ENCODE measurements at regions not wholly inside any gene's neighbourhood (a gene's known extent, or its start where the extent isn't known, plus 50 kb on each side); places are given as distances from the start of the nearest gene placed in this dataset.

DNA sequence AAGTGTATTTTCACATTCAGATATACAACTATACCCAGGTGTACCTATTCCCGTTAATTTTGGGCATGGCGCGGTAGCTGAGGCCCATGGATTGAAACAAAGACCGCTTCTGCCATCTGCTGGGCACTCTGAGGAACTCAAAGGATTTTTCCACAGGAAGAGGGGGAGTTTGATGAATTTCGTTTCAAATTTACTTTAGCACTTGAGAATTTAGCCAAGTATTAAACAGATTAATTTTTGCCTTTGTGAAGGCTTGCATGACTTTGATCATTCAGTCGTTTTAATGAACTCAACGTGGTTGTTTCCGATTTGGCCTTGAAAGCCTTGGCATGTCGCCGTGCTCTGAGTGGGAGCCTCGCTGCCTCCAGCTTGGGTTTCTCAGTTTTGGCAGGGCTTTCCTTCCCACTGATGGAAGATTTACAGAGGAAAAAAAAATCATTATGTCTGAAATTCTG, 153.2 kb upstream of the DDHD1 start:
- no peak overlapping the region for H3K27ac ChIP-seq (ENCODE audit: low read depth, low read length)
- H3K23ac ChIP-seq (ENCODE audit: low read length), result no peak overlapping the region
- H2BK12ac ChIP-seq (ENCODE audit: low read length), result no peak overlapping the region
- no peaks in the 10 kb centered on the region for H3K27me3 ChIP-seq (ENCODE audit: insufficient read depth, low read length)
- H3K79me2 ChIP-seq (ENCODE audit: control insufficient read depth, insufficient read depth, low read length, poor library complexity), result no peaks in the 10 kb centered on the region
- no peak overlapping the region for H3K14ac ChIP-seq (ENCODE audit: low read length)
- no peak overlapping the region for H2AK5ac ChIP-seq (ENCODE audit: low read length)
- no peaks in the 10 kb centered on the region for H3K4me1 ChIP-seq (ENCODE audit: control insufficient read depth in 1 of 2, insufficient read depth in 2 of 2, low read length in 2 of 2)
- H4K91ac ChIP-seq (ENCODE audit: low read depth, low read length), result no peak overlapping the region
- DNase-seq, result peak; percentile 36 to 72
- no CpG with 5 or more reads among the region's 11 CpGs for WGBS (ENCODE audit: extremely low coverage, insufficient coverage, insufficient read length)
- no peaks in the 10 kb centered on the region for H3K36me3 ChIP-seq (ENCODE audit: control insufficient read depth in 1 of 2, insufficient read depth in 2 of 2, low read length in 2 of 2)
- no peak overlapping the region for H3K18ac ChIP-seq (ENCODE audit: low read length)
- H2BK5ac ChIP-seq (ENCODE audit: low read depth, low read length, poor library complexity), result no peak overlapping the region
- no peaks in the 10 kb centered on the region for H3K9me3 ChIP-seq (ENCODE audit: insufficient read depth, low read depth, low read length)
- no peak overlapping the region for H3K4me2 ChIP-seq (ENCODE audit: low read length)
- H3K79me1 ChIP-seq (ENCODE audit: low read length), result no peaks in the 10 kb centered on the region
- H3K9ac ChIP-seq (ENCODE audit: low read length), result no peak overlapping the region
- H2AFZ ChIP-seq (ENCODE audit: insufficient read depth, low read length, poor library complexity), result no peak overlapping the region
- no peak overlapping the region for H4K8ac ChIP-seq (ENCODE audit: low read depth, low read length)
- no peak overlapping the region for H3K4me3 ChIP-seq (ENCODE audit: low read depth, low read length)
- H4K12ac ChIP-seq (ENCODE audit: low read depth, low read length), result no peak overlapping the region
- no peak overlapping the region for H2BK120ac ChIP-seq (ENCODE audit: insufficient read depth, low read length, poor library complexity)
- H3K4ac ChIP-seq (ENCODE audit: low read depth, low read length), result no peak overlapping the region

GRCh38 chr14:53304726-53305381, 151.7 kb upstream of the DDHD1 start:
- no peaks in the 10 kb centered on the region for H3K9me3 ChIP-seq (ENCODE audit: insufficient read depth, low read depth, low read length)
- H3K9ac ChIP-seq (ENCODE audit: low read length), result no peak overlapping the region
- no peak overlapping the region for H2BK5ac ChIP-seq (ENCODE audit: low read depth, low read length, poor library complexity)
- no peak overlapping the region for H2AFZ ChIP-seq (ENCODE audit: insufficient read depth, low read length, poor library complexity)
- H3K4me3 ChIP-seq (ENCODE audit: low read depth, low read length), result no peak overlapping the region
- no peak overlapping the region for H4K8ac ChIP-seq (ENCODE audit: low read depth, low read length)
- no peak overlapping the region for H4K12ac ChIP-seq (ENCODE audit: low read depth, low read length)
- no peaks in the 10 kb centered on the region for H3K27me3 ChIP-seq (ENCODE audit: insufficient read depth, low read length)
- no peak overlapping the region for H3K14ac ChIP-seq (ENCODE audit: low read length)
- no peak overlapping the region for H3K4me2 ChIP-seq (ENCODE audit: low read length)
- no CpG with 5 or more reads among the region's 3 CpGs for WGBS (ENCODE audit: extremely low coverage, insufficient coverage, insufficient read length)
- no peak overlapping the region for H2BK12ac ChIP-seq (ENCODE audit: low read length)
- H3K27ac ChIP-seq (ENCODE audit: low read depth, low read length), result no peak overlapping the region
- H3K23ac ChIP-seq (ENCODE audit: low read length), result no peak overlapping the region
- no peak overlapping the region for H2BK120ac ChIP-seq (ENCODE audit: insufficient read depth, low read length, poor library complexity)
- H3K4me1 ChIP-seq (ENCODE audit: control insufficient read depth in 1 of 2, insufficient read depth in 2 of 2, low read length in 2 of 2), result no peaks in the 10 kb centered on the region
- no peak overlapping the region for H3K18ac ChIP-seq (ENCODE audit: low read length)
- H3K36me3 ChIP-seq (ENCODE audit: control insufficient read depth in 1 of 2, insufficient read depth in 2 of 2, low read length in 2 of 2), result no peaks in the 10 kb centered on the region
- H2AK5ac ChIP-seq (ENCODE audit: low read length), result no peak overlapping the region
- no peak overlapping the region for H3K4ac ChIP-seq (ENCODE audit: low read depth, low read length)
- no peak for DNase-seq
- H4K91ac ChIP-seq (ENCODE audit: low read depth, low read length), result no peak overlapping the region
- no peaks in the 10 kb centered on the region for H3K79me1 ChIP-seq (ENCODE audit: low read length)
- H3K79me2 ChIP-seq (ENCODE audit: control insufficient read depth, insufficient read depth, low read length, poor library complexity), result no peaks in the 10 kb centered on the region

DNA sequence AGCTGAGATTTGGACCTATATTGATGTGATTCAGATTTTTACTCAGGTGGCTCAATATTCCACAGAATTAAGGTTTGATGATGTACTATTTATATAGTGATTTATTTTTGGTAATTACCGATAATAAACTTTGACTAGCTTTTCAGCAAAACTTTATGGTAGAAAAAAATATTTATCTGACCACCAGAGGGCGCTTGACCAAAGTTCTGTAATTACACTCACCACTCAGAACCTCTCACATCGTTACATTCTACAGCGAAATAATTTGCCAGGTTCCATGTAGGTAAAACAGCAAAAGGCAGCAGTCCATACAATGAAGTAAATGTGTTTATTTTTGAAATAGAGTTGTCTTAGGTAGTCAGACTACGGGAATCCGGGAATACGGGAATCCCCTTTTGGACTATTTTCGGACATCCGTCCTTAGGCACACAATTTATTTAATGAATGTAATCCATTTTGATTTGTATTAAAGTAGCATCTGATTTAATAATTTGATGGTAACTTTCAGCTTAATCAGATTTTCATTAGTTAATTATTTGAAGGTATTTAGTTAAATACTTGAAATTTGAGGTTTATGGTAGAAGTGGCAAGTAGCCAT, 143.0 kb upstream of the DDHD1 start:
- Histone ChIP-seq H3K79me1 (ENCODE audit: low read length) (no peaks in the 10 kb centered on the region), H4K12ac (ENCODE audit: low read depth, low read length) (no peak overlapping the region), H3K4ac (ENCODE audit: low read depth, low read length) (no peak overlapping the region), H3K27ac (ENCODE audit: low read depth, low read length) (no peak overlapping the region), H3K4me1 (ENCODE audit: control insufficient read depth in 1 of 2, insufficient read depth in 2 of 2, low read length in 2 of 2) (no peaks in the 10 kb centered on the region), H3K4me2 (ENCODE audit: low read length) (no peak overlapping the region), H3K9me3 (ENCODE audit: insufficient read depth, low read depth, low read length) (no peaks in the 10 kb centered on the region), H4K8ac (ENCODE audit: low read depth, low read length) (no peak overlapping the region), H2BK120ac (ENCODE audit: insufficient read depth, low read length, poor library complexity) (no peak overlapping the region), H3K79me2 (ENCODE audit: control insufficient read depth, insufficient read depth, low read length, poor library complexity) (no peaks in the 10 kb centered on the region), H3K14ac (ENCODE audit: low read length) (no peak overlapping the region), H2BK12ac (ENCODE audit: low read length) (no peak overlapping the region), H3K36me3 (ENCODE audit: control insufficient read depth in 1 of 2, insufficient read depth in 2 of 2, low read length in 2 of 2) (no peaks in the 10 kb centered on the region), H4K91ac (ENCODE audit: low read depth, low read length) (no peak overlapping the region), H3K4me3 (ENCODE audit: low read depth, low read length) (no peak overlapping the region), H3K23ac (ENCODE audit: low read length) (no peak overlapping the region), H2AFZ (ENCODE audit: insufficient read depth, low read length, poor library complexity) (no peak overlapping the region), H3K27me3 (ENCODE audit: insufficient read depth, low read length) (no peaks in the 10 kb centered on the region), H3K18ac (ENCODE audit: low read length) (no peak overlapping the region), H2BK5ac (ENCODE audit: low read depth, low read length, poor library complexity) (no peak overlapping the region), H3K9ac (ENCODE audit: low read length) (no peak overlapping the region), H2AK5ac (ENCODE audit: low read length) (no peak overlapping the region)
- peak; percentile 15 to 78 for DNase-seq
- WGBS (ENCODE audit: extremely low coverage, insufficient coverage, insufficient read length), result no CpG with 5 or more reads among the region's 9 CpGs

GRCh38 chr14:53295372-53295771, 142.2 kb upstream of the DDHD1 start:
- no peaks in the 10 kb centered on the region for H3K36me3 ChIP-seq (ENCODE audit: control insufficient read depth in 1 of 2, insufficient read depth in 2 of 2, low read length in 2 of 2)
- H3K4me1 ChIP-seq (ENCODE audit: control insufficient read depth in 1 of 2, insufficient read depth in 2 of 2, low read length in 2 of 2), result no peaks in the 10 kb centered on the region
- no peak overlapping the region for H4K12ac ChIP-seq (ENCODE audit: low read depth, low read length)
- no peak overlapping the region for H3K4me3 ChIP-seq (ENCODE audit: low read depth, low read length)
- H2BK12ac ChIP-seq (ENCODE audit: low read length), result no peak overlapping the region
- H3K4ac ChIP-seq (ENCODE audit: low read depth, low read length), result no peak overlapping the region
- no peak overlapping the region for H2BK120ac ChIP-seq (ENCODE audit: insufficient read depth, low read length, poor library complexity)
- no peaks in the 10 kb centered on the region for H3K9me3 ChIP-seq (ENCODE audit: insufficient read depth, low read depth, low read length)
- DNase-seq, result no peak
- no peak overlapping the region for H3K18ac ChIP-seq (ENCODE audit: low read length)
- H2AK5ac ChIP-seq (ENCODE audit: low read length), result no peak overlapping the region
- no peaks in the 10 kb centered on the region for H3K27me3 ChIP-seq (ENCODE audit: insufficient read depth, low read length)
- no peak overlapping the region for H3K4me2 ChIP-seq (ENCODE audit: low read length)
- no CpG with 5 or more reads among the region's 4 CpGs for WGBS (ENCODE audit: extremely low coverage, insufficient coverage, insufficient read length)
- H3K14ac ChIP-seq (ENCODE audit: low read length), result no peak overlapping the region
- H4K8ac ChIP-seq (ENCODE audit: low read depth, low read length), result no peak overlapping the region
- H3K27ac ChIP-seq (ENCODE audit: low read depth, low read length), result no peak overlapping the region
- no peak overlapping the region for H2AFZ ChIP-seq (ENCODE audit: insufficient read depth, low read length, poor library complexity)
- no peak overlapping the region for H3K23ac ChIP-seq (ENCODE audit: low read length)
- H3K79me2 ChIP-seq (ENCODE audit: control insufficient read depth, insufficient read depth, low read length, poor library complexity), result no peaks in the 10 kb centered on the region
- no peak overlapping the region for H4K91ac ChIP-seq (ENCODE audit: low read depth, low read length)
- H2BK5ac ChIP-seq (ENCODE audit: low read depth, low read length, poor library complexity), result no peak overlapping the region
- H3K79me1 ChIP-seq (ENCODE audit: low read length), result no peaks in the 10 kb centered on the region
- no peak overlapping the region for H3K9ac ChIP-seq (ENCODE audit: low read length)
